HFFc6 (cell line): ENCODE measurements at regions not wholly inside any gene's neighbourhood (a gene's known extent, or its start where the extent isn't known, plus 50 kb on each side); places are given as distances from the start of the nearest gene placed in this dataset.

Experiments
- DNase-seq: peaks from one replicate; pipeline ENCODE4 v3.0.0-alpha.2; 2018
- H3K27ac Mint-ChIP-seq: 2 replicates; pipeline ENCODE4 v1.8.0; 2020; ENCODE audit warnings: mild to moderate bottlenecking, mixed read lengths
- H3K27me3 Mint-ChIP-seq: 2 replicates; pipeline ENCODE4 v1.8.0; 2021; ENCODE audit warnings: mild to moderate bottlenecking, moderate library complexity, mixed read lengths; ENCODE audit not compliant: insufficient read depth
- H3K36me3 Mint-ChIP-seq: 2 replicates; pipeline ENCODE4 v1.8.0; 2021; ENCODE audit warnings: low read depth, mixed read lengths
- H3K4me1 Mint-ChIP-seq: 2 replicates; pipeline ENCODE4 v1.8.0; 2020; ENCODE audit warnings: low read depth, mixed read lengths
- H3K4me3 Mint-ChIP-seq: 2 replicates; pipeline ENCODE4 v1.8.0; 2020; ENCODE audit warnings: mild to moderate bottlenecking, moderate library complexity, mixed read lengths
- H3K9me3 Mint-ChIP-seq: 2 replicates; pipeline ENCODE4 v1.8.0; 2020; ENCODE audit warnings: mild to moderate bottlenecking, mixed read lengths
- TF ChIP-seq, protein P1 (sequence below): fragments of 200-600 bp; sonication (generic); IDR thresholded peaks from 2 replicates; pipeline ENCODE4 v1.5.0; 2021; ENCODE audit warnings: antibody characterized with exemption, mild to moderate bottlenecking

GRCh38 chr4:27094783-27095182, 234.1 kb downstream of the STIM2 start:
- Mint-ChIP-seq H3K27ac (no peak overlapping the region), H3K4me1 (no peaks in the 10 kb centered on the region), H3K27me3 (peaks cover 35% of the 10 kb centered on the region), H3K9me3 (no peaks in the 10 kb centered on the region), H3K36me3 (no peaks in the 10 kb centered on the region), H3K4me3 (no peak overlapping the region)
- TF ChIP-seq, protein P1, sequence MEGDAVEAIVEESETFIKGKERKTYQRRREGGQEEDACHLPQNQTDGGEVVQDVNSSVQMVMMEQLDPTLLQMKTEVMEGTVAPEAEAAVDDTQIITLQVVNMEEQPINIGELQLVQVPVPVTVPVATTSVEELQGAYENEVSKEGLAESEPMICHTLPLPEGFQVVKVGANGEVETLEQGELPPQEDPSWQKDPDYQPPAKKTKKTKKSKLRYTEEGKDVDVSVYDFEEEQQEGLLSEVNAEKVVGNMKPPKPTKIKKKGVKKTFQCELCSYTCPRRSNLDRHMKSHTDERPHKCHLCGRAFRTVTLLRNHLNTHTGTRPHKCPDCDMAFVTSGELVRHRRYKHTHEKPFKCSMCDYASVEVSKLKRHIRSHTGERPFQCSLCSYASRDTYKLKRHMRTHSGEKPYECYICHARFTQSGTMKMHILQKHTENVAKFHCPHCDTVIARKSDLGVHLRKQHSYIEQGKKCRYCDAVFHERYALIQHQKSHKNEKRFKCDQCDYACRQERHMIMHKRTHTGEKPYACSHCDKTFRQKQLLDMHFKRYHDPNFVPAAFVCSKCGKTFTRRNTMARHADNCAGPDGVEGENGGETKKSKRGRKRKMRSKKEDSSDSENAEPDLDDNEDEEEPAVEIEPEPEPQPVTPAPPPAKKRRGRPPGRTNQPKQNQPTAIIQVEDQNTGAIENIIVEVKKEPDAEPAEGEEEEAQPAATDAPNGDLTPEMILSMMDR = no peak
- no peak for DNase-seq

GRCh38 chr4:27096142-27096824, 235.6 kb downstream of the STIM2 start:
- H3K27ac Mint-ChIP-seq = no peak overlapping the region
- H3K4me1 Mint-ChIP-seq = no peaks in the 10 kb centered on the region
- no peaks in the 10 kb centered on the region for H3K9me3 Mint-ChIP-seq
- H3K4me3 Mint-ChIP-seq = no peak overlapping the region
- no peak for DNase-seq
- H3K27me3 Mint-ChIP-seq = peaks cover 40% of the 10 kb centered on the region
- no peaks in the 10 kb centered on the region for H3K36me3 Mint-ChIP-seq
- TF ChIP-seq, protein P1 = peak; percentile 60

DNA sequence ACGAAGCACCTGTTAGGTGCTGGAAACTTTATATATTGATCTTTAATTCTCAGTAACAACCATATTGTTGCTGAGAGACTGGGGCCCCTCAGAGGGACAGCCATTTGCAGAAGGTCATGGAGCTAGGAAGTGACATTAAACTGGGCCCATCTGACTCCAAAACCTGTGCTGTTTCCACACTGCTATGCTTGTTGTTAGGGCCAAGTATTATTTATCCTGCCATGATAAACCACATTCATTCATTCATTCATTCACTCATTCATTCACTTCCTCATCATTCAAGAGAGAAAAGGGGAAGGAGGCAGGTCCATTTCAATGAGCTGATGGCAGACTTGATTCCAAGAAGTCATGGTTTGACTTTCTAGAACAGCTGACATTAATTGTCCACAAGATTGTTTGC, 237.4 kb downstream of the STIM2 start:
- no peaks in the 10 kb centered on the region for H3K36me3 Mint-ChIP-seq
- no peaks in the 10 kb centered on the region for H3K4me1 Mint-ChIP-seq
- peaks cover 31% of the 10 kb centered on the region for H3K27me3 Mint-ChIP-seq
- no peaks in the 10 kb centered on the region for H3K9me3 Mint-ChIP-seq
- TF ChIP-seq, protein P1 = no peak
- no peak overlapping the region for H3K4me3 Mint-ChIP-seq
- no peak overlapping the region for H3K27ac Mint-ChIP-seq
- DNase-seq = no peak

GRCh38 chr4:27100713-27101112, 240.1 kb downstream of the STIM2 start:
- TF ChIP-seq, protein P1 = no peak
- no peaks in the 10 kb centered on the region for H3K4me1 Mint-ChIP-seq
- no peak for DNase-seq
- H3K27me3 Mint-ChIP-seq = peaks cover 27% of the 10 kb centered on the region
- no peak overlapping the region for H3K27ac Mint-ChIP-seq
- H3K4me3 Mint-ChIP-seq = no peak overlapping the region
- no peaks in the 10 kb centered on the region for H3K36me3 Mint-ChIP-seq
- H3K9me3 Mint-ChIP-seq = no peaks in the 10 kb centered on the region

DNA sequence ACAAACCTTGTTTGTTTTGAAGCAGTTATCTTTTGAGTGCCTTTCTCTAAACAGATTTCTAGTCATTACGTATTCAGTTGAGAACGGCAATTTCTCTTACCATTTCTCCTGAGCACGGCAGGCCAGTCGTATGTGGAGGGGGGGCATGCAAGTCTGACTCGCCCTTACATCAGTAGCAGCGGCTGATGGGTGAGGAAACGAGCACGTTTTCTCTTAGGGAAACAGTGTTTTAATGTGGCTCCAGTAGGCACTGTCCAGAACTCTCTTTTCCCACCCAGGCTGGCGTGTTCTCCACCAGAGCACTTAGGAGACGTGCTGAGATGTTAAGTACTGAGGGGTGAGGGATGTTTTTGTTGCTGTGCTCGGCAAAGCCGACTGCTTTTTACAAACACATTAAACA, 240.5 kb downstream of the STIM2 start:
- Mint-ChIP-seq H3K36me3 (no peaks in the 10 kb centered on the region), H3K27me3 (peaks cover 28% of the 10 kb centered on the region), H3K4me1 (no peaks in the 10 kb centered on the region), H3K27ac (no peak overlapping the region), H3K4me3 (no peak overlapping the region), H3K9me3 (no peaks in the 10 kb centered on the region)
- TF ChIP-seq, protein P1 = no peak
- DNase-seq = no peak
